Esophagus muscularis mucosa (tissue), 4 donors: ENCODE measurements at regions not wholly inside any gene's neighbourhood (a gene's known extent, or its start where the extent isn't known, plus 50 kb on each side); places are given as distances from the start of the nearest gene placed in this dataset.

Experiments used
- CTCF ChIP-seq, 3 experiments: fragments of 200-600 bp in 2 of 3; fragments of 450-650 bp in 1 of 3; sonication (generic) in 2 of 3; IDR thresholded peaks; one replicate each; pipeline ENCODE4 v1.5.1; 2017 to 2019; ENCODE audit warnings: antibody characterized with exemption in 3 of 3, mild to moderate bottlenecking in 2 of 3, moderate library complexity in 1 of 3
- EP300 ChIP-seq: sonication (generic); formaldehyde crosslinking; IDR thresholded peaks from one replicate; pipeline ENCODE4 v1.6.1; 2017; ENCODE audit warnings: antibody characterized with exemption
- POLR2A ChIP-seq: fragments of 450-650 bp; IDR thresholded peaks from one replicate; pipeline ENCODE4 v1.6.1; 2017; ENCODE audit warnings: antibody characterized with exemption, moderate library complexity, mild to moderate bottlenecking, low read depth
- POLR2AphosphoS5 ChIP-seq, 2 donors: sonication (generic); formaldehyde crosslinking; IDR thresholded peaks; one replicate each; pipeline ENCODE4 v1.6.1; 2017; ENCODE audit warnings: antibody characterized with exemption in 2 of 2

GRCh38 chr1:187078916-187079315 is 250.2 kb downstream of the PLA2G4A start:
- no peak for TF ChIP-seq CTCF (IDR thresholded peaks at IDR 0.05)
- no peak for TF ChIP-seq POLR2A
- no peak for TF ChIP-seq POLR2AphosphoS5 (IDR thresholded peaks at IDR 0.05)
- TF ChIP-seq EP300: no peak
